A204.1 (cell line): ENCODE measurements at regions not wholly inside any gene's neighbourhood (a gene's known extent, or its start where the extent isn't known, plus 50 kb on each side); places are given as distances from the start of the nearest gene placed in this dataset.

Experiments used
- FAIRE-seq: peaks from 2 replicates; lab custom pipeline; 2012; peaks lifted over from hg19 to GRCh38; lab: Jason Lieb, UNC

DNA sequence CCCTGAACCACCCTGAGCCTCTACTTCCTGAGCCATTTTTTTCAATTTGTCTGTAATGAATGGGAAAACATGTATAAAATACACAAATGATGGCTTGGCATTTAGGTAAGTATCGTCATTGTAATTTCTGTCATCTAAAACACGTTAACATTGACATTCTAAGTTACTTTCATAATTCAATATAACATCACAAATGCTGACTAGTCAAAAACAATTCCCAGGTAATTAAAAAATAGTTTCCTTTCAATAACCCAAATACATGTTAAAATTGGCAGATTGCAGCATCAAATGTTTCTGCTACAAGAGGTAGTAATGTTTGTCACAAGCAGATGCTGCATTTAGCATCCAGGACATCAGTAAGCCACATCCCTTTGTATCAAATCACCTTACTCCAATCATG, 776.4 kb downstream of the KCTD16 start:
- FAIRE-seq = no peak

DNA sequence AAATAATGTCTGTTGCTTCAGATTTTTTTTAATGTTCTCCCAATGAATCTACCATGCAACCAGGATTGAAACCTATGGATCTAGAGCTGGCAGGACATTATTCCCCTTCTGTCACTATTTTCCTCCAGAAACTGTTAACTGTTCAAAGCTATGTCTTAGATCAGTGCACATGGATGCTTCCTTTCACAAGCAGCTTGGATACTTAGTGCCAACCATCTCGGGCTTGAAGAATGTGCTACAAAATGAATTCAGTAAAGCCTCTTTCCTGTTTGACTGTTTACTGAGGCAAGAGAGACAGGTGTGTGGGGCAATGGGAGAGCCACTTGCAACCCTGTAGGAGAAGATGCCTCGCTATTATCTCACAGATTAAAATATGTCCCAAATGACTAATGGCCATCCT, 774.8 kb downstream of the KCTD16 start:
- no peak for FAIRE-seq

DNA sequence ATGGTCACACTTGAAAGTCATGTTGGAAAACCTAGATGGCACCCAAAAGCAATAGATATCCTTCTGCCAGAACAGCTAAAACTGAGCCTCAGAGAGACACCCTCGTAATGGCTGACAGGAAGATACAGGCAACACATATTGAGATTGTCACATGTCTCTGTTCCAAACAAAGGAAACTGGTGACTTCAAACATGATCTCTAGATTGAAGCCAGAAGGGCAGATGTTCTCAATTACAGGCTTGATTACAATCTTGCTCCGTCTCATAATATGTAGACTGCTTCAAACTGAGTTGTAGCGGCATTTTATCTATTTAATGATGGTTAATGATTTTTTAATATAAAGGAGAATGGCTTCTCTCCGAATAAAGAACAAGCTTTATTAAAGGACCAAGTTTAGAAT, 774.3 kb downstream of the KCTD16 start:
- no peak for FAIRE-seq

DNA sequence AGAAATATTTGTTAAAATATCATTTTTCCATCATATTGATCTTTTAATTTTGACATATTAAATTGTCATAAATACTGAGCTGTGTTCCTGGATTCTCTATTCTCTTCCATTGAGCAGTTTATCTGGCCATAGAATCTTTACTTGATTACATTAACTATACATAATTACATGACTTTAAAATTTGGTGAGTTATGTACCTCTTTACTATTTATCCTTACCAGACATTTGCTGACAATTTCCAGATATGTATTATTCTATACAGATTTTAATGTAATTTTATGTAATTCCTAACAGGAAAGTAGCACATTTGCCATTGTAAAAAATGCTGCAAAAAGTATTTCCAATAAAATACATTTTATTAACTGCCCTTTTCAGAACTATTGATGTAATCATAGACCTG, 770.3 kb downstream of the KCTD16 start:
- FAIRE-seq = peak; percentile 41

DNA sequence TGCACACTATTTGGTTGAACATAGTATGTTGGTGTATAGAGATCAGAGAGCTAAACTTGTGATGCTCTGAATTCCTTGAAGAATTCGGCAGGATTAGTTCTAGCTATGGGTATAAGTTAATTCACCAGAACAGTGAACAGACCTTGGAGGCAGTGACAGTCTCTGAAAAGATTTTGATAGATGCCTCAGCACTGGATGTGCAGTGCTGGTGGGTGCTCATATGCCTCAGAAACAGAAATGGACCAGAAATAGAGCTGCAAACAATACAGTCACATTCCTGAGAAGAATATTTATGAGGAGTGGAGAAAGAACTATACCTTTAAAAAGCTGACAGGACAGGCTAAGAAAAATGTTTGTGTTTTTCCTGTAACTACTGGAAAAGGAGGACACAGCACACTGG, 747.7 kb downstream of the KCTD16 start:
- no peak for FAIRE-seq

DNA sequence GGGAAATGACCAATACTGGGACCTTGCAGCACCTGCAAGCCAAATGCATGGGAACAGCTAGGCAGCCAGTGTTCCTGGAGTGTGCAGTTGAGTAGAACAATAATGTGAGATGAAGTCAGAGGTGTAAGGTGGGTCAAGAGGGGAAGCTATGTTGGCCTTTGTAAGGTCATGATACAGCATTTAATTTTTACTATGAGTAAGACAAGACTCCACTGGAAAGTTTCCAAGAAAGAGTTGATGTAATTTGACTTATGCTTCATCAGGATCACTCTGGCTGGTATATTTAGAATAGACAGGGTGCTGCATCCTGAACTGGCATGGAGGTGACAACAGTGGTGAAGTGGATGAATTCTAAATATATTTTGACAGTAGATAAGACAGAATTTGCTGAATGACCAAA, 744.8 kb downstream of the KCTD16 start:
- FAIRE-seq = no peak

DNA sequence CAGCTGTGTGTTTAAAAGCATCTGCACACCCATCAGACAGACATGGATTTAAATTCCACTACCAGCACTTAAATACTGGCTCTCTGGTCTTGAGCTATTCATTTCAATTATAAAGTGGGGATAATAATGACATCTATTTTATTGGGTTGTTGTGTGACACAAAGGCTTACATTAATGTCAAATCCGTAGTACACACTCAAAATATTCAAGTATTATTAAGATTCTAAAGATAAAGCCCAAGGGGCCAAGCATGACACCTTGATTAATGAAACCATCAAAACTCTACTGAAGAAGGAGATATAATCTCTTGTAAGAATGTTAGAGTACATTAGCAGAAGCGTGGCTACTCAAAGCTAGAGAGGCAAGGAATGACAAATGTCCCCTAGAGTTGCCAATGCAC, 743.0 kb downstream of the KCTD16 start:
- FAIRE-seq = no peak

DNA sequence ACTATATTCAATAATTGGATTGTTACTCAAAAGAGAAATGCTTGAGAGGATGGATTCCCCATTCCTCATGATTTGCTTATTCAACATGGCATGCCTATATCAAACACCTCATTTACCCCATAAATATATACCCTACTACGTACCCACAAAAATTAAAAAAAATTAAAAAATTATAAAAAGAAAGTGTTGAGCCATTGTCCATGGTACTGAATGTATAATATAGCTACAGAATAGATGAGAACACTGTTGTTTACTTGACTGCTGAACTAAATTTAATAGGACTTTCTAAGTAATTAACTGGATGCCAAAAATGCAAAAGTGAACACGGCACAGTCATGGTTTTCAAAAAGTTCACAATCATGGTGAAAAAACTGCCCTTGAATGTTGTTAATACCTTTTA, 725.8 kb downstream of the KCTD16 start:
- no peak for FAIRE-seq

DNA sequence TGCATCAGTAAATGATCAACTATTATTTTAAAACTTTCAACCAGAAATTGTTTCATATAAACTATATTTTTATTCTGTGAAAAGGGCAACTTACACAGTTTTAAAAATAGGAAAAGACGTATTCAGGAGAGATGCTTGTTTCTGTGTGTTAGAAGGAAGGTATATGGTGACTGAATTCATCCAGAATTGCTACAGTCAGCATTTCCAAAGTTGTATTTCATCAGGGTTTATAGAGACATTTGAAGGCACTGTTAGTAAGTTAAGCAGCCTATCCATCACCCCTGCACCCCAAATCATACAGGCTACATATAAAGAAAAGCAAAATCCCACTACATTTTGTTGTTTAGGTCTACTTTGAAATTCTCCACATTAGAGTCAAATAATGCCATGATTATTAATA, 716.0 kb downstream of the KCTD16 start:
- FAIRE-seq = no peak

DNA sequence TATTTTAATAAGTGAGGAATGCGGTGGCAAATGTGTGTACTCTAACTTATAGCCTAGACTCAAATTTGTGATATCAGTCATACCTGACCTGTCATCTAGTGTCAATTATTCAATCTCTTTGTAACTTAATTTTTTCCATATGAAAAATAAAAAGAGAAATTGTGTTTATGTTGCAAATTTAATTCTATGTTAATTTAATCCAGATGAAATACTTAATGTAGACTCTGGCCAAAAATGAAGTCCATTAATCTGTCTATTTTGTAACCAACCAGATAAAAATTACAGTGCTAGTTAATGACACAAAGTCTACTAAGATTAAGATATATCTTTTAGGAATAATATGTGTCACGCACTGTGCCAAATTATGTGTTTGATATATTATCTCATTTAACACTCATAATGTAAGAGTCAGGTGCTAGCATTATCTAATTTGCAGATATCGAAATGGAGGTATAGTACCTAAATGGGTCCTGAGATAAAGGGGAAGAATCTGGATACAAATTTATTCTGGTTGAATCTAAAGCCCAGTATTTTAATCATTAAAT, 712.1 kb downstream of the KCTD16 start:
- no peak for FAIRE-seq

DNA sequence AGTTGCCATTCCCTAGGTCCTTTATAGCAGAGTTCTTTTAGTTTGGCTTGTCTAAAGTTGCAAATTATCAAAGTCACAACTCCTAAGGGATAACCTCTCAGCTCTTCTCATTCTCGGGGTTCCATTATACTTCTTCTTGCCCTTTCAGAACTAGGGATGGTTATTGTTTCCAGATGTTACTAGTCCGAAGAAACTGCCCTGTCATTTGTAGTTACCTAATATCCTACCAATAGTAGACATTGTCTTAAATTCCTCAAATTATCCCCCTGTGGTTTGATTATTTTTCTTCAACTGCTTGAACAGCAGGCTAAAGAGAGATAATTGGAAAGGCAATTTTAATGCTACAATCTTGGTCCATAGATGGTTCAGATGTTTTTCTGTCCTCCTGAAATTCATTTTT, 709.8 kb downstream of the KCTD16 start:
- FAIRE-seq = no peak

DNA sequence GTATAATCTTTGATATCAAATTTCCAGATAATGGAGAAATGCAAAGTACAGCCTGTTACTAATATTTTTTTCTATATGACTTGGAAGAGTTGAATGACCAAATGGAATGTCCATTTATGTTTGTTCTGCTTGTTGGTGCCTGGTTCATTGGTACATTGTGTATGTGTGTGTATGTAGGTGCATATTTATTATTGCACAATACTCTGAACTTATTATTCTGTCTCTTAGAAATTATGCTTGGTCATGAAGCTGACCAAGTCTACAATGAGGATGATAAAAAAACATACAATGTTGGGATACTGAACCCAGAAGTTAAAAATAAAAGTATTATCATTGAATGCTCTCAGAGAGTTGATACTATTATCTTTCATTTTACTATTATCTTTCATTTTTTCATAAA, 706.3 kb downstream of the KCTD16 start:
- FAIRE-seq = no peak

DNA sequence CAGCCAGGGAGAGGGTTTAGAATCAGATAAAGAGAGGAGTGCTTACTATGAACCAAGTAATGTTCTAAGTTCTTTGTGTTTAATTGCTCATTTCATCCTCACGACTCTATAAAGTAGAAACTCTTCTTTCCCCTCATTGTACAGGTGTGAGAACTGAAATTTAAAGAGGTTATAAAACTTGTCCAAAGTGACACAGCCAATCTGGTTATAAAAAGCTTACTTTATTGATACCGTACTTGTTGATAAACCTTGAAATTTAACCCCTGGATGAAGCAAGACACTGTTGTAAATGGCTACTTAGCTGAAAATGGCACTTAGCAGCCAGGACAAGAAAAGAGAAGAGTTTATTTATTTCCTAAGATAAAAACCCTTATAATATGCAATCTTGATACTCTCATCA, 702.4 kb downstream of the KCTD16 start:
- no peak for FAIRE-seq

DNA sequence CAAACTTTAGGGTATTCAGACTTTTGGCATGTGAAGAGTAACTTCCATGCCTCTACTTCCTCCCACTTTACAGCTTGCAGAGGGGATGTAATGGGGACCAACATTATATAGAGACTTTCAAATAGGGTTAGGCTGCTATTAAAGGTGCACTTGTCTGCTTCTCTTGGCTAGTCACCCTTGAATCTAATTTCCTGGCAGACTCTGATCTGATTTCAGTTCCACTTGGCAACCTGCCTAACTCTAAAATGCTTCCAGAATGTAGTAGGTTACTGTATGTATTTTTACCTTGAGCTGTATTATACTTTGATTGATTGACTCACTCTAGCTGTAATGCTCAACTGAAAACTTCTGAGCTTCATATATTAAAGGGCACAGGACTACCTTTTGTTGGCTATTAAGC, 693.4 kb downstream of the KCTD16 start:
- FAIRE-seq = no peak

DNA sequence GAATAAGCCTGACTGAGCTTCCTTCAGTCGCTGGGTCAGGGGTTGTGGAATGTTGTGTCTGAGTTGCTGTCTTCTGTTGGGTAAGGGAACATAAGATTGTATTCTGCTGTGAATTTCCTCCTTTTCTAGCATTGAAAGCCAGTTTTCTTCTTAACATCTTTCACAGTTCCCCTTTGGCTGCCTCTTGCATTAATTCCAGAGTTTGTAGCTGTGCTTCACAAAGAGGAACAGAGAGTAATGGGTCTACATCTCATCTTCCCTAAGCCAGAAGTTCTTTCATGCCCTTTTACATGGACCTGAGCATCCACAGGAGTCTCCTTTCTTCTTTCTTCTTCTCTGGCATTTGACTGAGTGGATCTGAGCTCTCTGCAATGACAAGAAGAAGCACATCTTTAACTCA, 686.8 kb downstream of the KCTD16 start:
- FAIRE-seq = no peak

DNA sequence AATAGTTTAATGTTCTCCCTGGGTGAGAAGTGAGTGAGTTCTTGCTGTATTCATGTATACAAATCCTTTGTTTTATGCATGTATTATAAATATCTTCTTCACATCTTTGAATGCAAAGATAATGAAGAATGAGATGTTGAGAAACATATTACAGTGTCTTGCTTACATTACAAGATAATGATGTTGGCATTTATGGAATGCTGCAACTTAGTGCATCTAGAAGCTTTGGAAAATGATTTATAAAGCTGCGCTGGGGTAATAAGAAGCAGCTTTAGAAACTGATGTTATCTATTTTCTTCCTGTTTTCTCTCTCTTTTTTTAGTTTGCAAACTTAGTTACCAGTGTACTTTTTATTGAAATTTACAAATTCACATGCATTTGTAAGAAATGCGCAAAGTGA, 673.4 kb downstream of the KCTD16 start:
- no peak for FAIRE-seq

DNA sequence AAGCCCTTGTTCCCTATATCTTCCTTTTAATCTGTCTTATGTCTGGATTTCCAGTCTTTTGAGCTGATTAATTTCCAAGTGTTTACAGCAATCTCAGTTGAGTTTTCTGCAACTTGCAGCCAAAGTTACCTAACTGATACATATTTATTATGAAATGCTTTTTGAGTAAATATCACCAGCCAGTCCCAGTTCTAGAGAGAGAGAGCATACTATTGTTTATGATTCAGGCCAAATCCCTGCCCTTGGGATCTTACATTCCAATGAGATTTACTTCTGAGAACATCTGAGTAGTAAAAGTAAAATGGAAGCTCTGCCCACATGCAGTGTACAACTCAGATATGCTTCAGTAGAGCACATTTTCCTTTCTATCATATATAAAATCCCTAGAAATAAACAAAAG, 661.7 kb downstream of the KCTD16 start:
- no peak for FAIRE-seq

DNA sequence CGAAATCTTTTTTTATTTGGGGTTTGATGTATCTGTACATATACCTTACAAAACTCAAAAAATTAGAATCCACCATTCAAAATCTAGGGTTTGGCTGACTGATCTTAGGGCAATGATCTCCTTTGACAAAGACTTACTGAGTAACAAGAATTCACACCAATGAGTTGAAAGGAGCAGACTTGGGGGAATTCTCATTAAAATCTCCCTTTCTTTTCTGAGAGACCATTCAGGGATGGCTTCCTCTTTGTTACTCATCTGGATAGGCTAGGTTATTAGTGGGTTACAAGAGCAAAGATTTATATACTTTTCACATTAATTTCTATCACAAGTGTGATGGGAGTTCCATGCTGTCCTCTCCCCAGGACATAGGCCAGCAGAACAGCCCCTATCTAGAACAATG, 661.0 kb downstream of the KCTD16 start:
- no peak for FAIRE-seq

DNA sequence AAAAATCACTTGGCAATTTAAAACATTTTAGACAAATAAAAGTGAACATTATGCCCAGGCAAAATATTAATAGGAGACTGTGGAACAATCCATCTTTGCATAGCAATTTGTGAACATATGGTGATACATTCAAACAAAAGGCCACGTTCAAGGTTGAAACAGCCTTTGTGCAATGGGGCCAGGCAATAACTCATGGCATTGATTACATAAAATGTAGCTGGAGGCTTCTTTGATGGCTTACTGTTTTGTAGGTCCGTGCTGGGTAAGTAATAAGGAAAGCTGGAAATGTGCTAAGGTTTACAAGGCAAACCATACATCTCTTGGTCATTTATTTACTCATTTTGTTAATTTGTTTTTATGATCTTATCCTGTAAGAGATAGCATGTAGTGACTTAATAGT, 651.8 kb downstream of the KCTD16 start:
- no peak for FAIRE-seq

DNA sequence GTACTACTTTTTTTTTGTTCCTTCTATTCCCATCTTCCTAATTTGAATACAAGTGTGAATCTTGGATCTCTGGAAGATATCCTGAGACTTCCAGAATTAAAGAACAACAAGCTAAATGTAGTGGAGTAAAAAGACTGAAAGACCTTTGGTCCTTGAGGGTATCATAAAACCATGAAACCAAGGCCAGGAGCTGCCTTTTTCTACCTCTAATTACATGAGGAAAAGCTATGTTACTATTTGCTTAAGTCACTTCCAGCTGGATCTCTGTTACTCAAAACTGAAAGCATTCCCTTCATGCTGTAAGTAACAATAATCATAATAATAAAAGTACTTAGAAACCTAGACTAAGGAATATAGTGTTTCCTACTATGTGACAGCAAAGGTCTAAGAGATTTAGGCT, 649.6 kb downstream of the KCTD16 start:
- FAIRE-seq = no peak

DNA sequence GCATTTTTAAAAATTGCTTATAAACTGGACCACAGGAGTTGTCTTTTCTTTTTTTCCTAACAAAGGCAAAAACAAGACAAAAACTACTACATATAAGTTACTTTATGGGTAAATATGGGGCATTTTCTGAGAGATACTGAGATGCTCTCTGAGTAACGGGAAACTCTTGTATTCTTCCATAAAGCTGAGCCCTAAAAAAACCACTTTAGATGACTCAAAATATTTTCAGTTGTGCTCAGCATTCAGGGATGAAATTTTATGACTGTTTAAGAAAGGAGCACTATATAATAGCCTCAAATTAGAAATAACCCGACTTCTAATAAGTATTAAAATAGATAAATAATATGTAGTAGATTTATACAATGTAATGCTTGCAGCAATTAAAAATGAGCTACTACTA, 644.5 kb downstream of the KCTD16 start:
- FAIRE-seq = no peak

DNA sequence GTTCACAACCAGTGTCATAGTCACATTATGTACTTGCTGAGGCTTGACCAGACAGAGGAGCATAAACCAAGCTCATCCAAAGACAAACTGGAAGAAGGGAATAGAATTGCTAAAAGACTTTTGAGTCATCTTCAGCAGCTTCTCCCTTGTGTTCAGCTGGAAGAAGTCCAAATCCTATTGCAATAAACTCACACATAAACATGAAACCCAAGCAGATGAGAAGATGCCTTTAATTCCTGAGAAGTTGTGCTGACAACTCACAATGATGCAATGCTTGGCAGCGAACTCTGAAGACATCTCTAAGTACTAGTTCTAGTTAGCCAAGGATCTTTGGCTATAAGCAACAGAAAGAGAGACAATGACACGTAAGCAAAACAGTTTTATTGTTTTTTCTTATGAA, 642.1 kb downstream of the KCTD16 start:
- FAIRE-seq = no peak

DNA sequence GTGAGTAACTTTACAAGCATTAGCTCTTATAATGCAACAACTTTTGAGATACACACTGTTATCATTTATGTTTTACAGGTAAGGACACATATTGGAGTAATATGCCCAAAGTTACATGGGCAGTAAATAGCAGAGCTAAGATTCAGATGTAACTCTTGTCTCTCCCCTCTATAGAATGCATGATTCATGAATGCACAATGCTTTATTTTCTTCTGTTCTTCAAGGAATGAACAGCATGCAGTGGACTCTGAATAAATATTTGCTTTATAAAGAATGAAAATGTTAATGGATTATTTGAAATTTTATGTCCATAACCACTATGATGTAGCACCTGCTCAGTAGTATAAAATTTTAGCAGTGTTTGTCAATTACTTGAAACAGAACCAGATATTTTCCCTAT, 629.5 kb downstream of the KCTD16 start:
- FAIRE-seq = no peak

DNA sequence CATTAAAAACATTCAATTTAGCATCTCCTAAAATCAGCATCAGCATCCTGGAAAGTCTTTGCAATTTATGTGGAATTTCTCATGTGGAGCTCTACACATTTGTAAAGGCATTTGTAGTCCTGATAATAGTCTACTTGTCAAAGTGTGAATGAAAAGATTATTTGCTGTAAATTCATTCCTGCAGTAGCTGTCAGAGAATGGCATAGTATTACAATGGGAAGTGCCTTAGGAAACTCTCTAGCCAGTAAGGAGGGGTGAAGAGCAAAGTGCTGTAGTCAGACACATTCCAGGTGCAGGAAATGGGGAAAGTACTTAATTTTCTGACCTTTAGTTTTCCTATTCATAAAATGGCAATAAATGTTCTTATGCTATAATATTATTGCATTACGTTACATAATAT, 627.9 kb downstream of the KCTD16 start:
- FAIRE-seq = no peak

DNA sequence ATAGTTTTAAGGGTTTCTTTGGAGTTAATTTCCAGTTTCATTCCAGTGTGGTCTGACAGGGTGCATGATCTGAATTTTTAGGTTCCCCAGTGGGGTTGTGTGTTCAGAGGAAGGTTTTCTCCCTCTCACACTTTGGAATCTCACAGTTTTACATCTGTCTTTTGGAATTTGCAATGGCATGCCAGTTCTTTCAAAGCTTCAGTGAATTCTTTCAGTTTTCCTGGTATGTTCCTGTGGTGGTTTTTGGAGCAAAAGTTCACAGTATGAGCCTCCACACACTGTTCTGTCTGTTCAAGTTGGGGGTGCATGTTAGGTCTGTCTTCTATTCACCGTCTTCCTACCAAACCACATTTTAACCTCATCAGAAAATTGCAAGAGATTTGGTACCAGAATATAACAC, 624.2 kb downstream of the KCTD16 start:
- no peak for FAIRE-seq
